ENCODE measurements at regions not wholly inside any gene's neighbourhood (a gene's known extent, or its start where the extent isn't known, plus 50 kb on each side); places are given as distances from the start of the nearest gene placed in this dataset.

- no peak for TF ChIP-seq EZH2 (optimal IDR thresholded peaks at IDR 0.05; ENCODE audit: low read depth, low read length)
- TF ChIP-seq CTCF (IDR thresholded peaks at IDR 0.05; ENCODE audit: low read length): no peak
- TF ChIP-seq EZH2phosphoT487 (IDR thresholded peaks at IDR 0.05; ENCODE audit: low read length): no peak
- Histone ChIP-seq H3K4me3 (ENCODE audit: low read length) (no peak overlapping the region), H3F3A (ENCODE audit: insufficient read depth, low read length) (peaks cover 4% of the 10 kb centered on the region), H3K27ac (ENCODE audit: low read length) (no peak overlapping the region), H3K36me3 (replicated peaks; ENCODE audit: insufficient read depth, low read length) (no peaks in the 10 kb centered on the region), H3K4me2 (ENCODE audit: low read depth, low read length) (no peak overlapping the region), H3K9me3 (replicated peaks; ENCODE audit: insufficient read depth, low read length) (no peaks in the 10 kb centered on the region), H3K27me3 (replicated peaks; ENCODE audit: insufficient read depth, low read length) (no peaks in the 10 kb centered on the region), H3K9ac (ENCODE audit: low read length) (no peak overlapping the region), H3K4me1 (ENCODE audit: low read length) (peaks cover 28% of the 10 kb centered on the region), H4K20me1 (ENCODE audit: insufficient read depth, low read length) (no peaks in the 10 kb centered on the region), H2AFZ (ENCODE audit: low read length) (no peak overlapping the region), H3K9me2 (replicated peaks; ENCODE audit: insufficient read depth, low read length) (no peaks in the 10 kb centered on the region), H3K79me2 (ENCODE audit: low read length) (no peaks in the 10 kb centered on the region)
- DNase-seq: no peak
These were observed 211.8 kb upstream of the CITED2 start for GRCh38 chr6:139586273-139586672.

DNA sequence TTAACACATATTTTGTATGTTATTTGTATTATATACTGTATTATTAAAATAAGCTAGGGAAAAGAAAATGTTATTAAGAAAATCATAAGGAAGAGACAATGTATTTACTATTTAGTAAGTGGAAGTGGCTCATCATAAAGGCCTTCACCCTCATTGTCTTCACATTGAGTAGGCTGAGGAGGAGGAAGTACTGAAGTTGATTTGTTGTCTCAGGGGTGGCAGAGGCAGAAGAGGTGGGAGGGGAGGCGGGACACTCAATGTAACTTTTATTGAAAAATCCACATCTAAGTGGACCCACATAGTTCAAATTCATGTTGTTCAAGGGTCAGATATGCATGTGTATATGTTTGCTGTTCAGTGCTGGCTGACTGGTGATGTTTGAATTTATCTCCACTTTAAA is 210.2 kb upstream of the CITED2 start:
- no peaks in the 10 kb centered on the region for H3K9me2 ChIP-seq (replicated peaks; ENCODE audit: insufficient read depth, low read length)

GRCh38 chr6:139583420-139583819 is 209.0 kb upstream of the CITED2 start:
- Histone ChIP-seq H4K20me1 (ENCODE audit: insufficient read depth, low read length) (no peaks in the 10 kb centered on the region), H3K79me2 (ENCODE audit: low read length) (no peaks in the 10 kb centered on the region), H3F3A (ENCODE audit: insufficient read depth, low read length) (peaks cover 16% of the 10 kb centered on the region), H2AFZ (ENCODE audit: low read length) (no peak overlapping the region), H3K4me3 (ENCODE audit: low read length) (no peak overlapping the region), H3K9ac (ENCODE audit: low read length) (no peak overlapping the region), H3K9me2 (replicated peaks; ENCODE audit: insufficient read depth, low read length) (no peaks in the 10 kb centered on the region), H3K4me1 (ENCODE audit: low read length) (peaks cover 22% of the 10 kb centered on the region), H3K9me3 (replicated peaks; ENCODE audit: insufficient read depth, low read length) (no peaks in the 10 kb centered on the region), H3K4me2 (ENCODE audit: low read depth, low read length) (no peak overlapping the region), H3K27me3 (replicated peaks; ENCODE audit: insufficient read depth, low read length) (no peaks in the 10 kb centered on the region), H3K36me3 (replicated peaks; ENCODE audit: insufficient read depth, low read length) (no peaks in the 10 kb centered on the region), H3K27ac (ENCODE audit: low read length) (no peak overlapping the region)
- no peak for DNase-seq
- TF ChIP-seq CTCF (IDR thresholded peaks at IDR 0.05; ENCODE audit: low read length) (no peak), EZH2 (optimal IDR thresholded peaks at IDR 0.05; ENCODE audit: low read depth, low read length) (no peak), EZH2phosphoT487 (IDR thresholded peaks at IDR 0.05; ENCODE audit: low read length) (no peak)

More for the DNA sequence above, 210.2 kb upstream of the CITED2 start:
- Histone ChIP-seq H3K9ac (ENCODE audit: low read length) (no peak overlapping the region), H2AFZ (ENCODE audit: low read length) (no peak overlapping the region), H3K4me2 (ENCODE audit: low read depth, low read length) (no peak overlapping the region), H3K9me3 (replicated peaks; ENCODE audit: insufficient read depth, low read length) (no peaks in the 10 kb centered on the region), H3K36me3 (replicated peaks; ENCODE audit: insufficient read depth, low read length) (no peaks in the 10 kb centered on the region), H3K4me3 (ENCODE audit: low read length) (no peak overlapping the region), H3F3A (ENCODE audit: insufficient read depth, low read length) (peaks cover 16% of the 10 kb centered on the region), H3K27me3 (replicated peaks; ENCODE audit: insufficient read depth, low read length) (no peaks in the 10 kb centered on the region), H3K4me1 (ENCODE audit: low read length) (peaks cover 22% of the 10 kb centered on the region), H3K27ac (ENCODE audit: low read length) (no peak overlapping the region), H4K20me1 (ENCODE audit: insufficient read depth, low read length) (no peaks in the 10 kb centered on the region), H3K79me2 (ENCODE audit: low read length) (no peaks in the 10 kb centered on the region)
- TF ChIP-seq EZH2 (optimal IDR thresholded peaks at IDR 0.05; ENCODE audit: low read depth, low read length) (no peak), CTCF (IDR thresholded peaks at IDR 0.05; ENCODE audit: low read length) (no peak), EZH2phosphoT487 (IDR thresholded peaks at IDR 0.05; ENCODE audit: low read length) (no peak)
- DNase-seq: no peak
